NCI-H2227 (cell line): ENCODE measurements at regions not wholly inside any gene's neighbourhood (a gene's known extent, or its start where the extent isn't known, plus 50 kb on each side); places are given as distances from the start of the nearest gene placed in this dataset.

Source experiments
- DNase-seq: peaks from one replicate; lab custom pipeline; 2025; ENCODE audit not compliant: unreplicated experiment; lab: John Stamatoyannopoulos, UW

- no peak for DNase-seq
These were observed 1617.4 kb upstream of the ACVR2A start for GRCh38 chr2:146227152-146228019.

- DNase-seq, result no peak
These were observed 1618.8 kb upstream of the ACVR2A start for GRCh38 chr2:146226077-146226476.

- no peak for DNase-seq
These were observed 1623.0 kb upstream of the ACVR2A start for GRCh38 chr2:146221826-146222225.

- DNase-seq, result no peak
These were observed 1623.9 kb upstream of the ACVR2A start for GRCh38 chr2:146220957-146221356.

GRCh38 chr2:146214394-146214929 is 1630.4 kb upstream of the ACVR2A start:
- no peak for DNase-seq

- DNase-seq, result no peak
These were observed 1631.2 kb upstream of the ACVR2A start for GRCh38 chr2:146213674-146214073.

- DNase-seq, result no peak
These were observed 1632.2 kb upstream of the ACVR2A start for GRCh38 chr2:146212602-146213001.

GRCh38 chr2:146209842-146210275 is 1635.0 kb upstream of the ACVR2A start:
- DNase-seq, result no peak

GRCh38 chr2:146207901-146208300 is 1636.9 kb upstream of the ACVR2A start:
- no peak for DNase-seq

GRCh38 chr2:146207417-146207816 is 1637.4 kb upstream of the ACVR2A start:
- DNase-seq, result no peak

- no peak for DNase-seq
These were observed 1641.7 kb upstream of the ACVR2A start for GRCh38 chr2:146203064-146203624.

GRCh38 chr2:146193619-146194018 is 1651.2 kb upstream of the ACVR2A start:
- no peak for DNase-seq

GRCh38 chr2:146189541-146189940 is 1655.3 kb upstream of the ACVR2A start:
- no peak for DNase-seq

GRCh38 chr2:146173934-146174333 is 1654.0 kb upstream of the ZEB2 start:
- DNase-seq, result no peak

- DNase-seq, result no peak
These were observed 1641.5 kb upstream of the ZEB2 start for GRCh38 chr2:146161256-146161882.

GRCh38 chr2:146158072-146158674 is 1638.3 kb upstream of the ZEB2 start:
- no peak for DNase-seq

GRCh38 chr2:146147448-146148012 is 1627.6 kb upstream of the ZEB2 start:
- no peak for DNase-seq

GRCh38 chr2:146143971-146144370 is 1624.1 kb upstream of the ZEB2 start:
- DNase-seq, result no peak

- DNase-seq, result no peak
These were observed 1618.9 kb upstream of the ZEB2 start for GRCh38 chr2:146138820-146139219.

- no peak for DNase-seq
These were observed 1615.3 kb upstream of the ZEB2 start for GRCh38 chr2:146135245-146135644.

- DNase-seq, result no peak
These were observed 1611.9 kb upstream of the ZEB2 start for GRCh38 chr2:146131785-146132184.
